ENCODE measurements at regions not wholly inside any gene's neighbourhood (a gene's known extent, or its start where the extent isn't known, plus 50 kb on each side); places are given as distances from the start of the nearest gene placed in this dataset.

DNA sequence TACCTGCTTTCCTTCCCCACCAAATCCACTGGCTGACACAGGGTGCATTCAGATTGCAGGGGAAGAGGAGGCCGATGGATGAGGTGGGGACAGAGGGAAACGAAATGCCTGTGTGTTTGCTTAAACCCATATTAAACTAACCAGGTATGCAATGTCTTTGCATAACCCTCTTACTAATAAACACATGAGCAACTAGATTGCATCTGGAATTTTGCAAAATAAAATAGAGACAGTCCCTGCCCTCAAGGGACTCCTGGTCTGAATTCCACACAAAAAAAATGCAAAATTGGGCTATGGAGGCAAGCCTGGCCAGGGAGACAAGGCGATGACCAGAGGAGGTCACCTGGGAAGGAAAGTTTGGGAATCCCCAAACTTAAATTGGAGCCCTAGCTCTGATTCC, 202.9 kb downstream of the ACTL7B start:
- TF ChIP-seq CTCF (IDR thresholded peaks at IDR 0.05; ENCODE audit: extremely low read depth, missing control alignments) = no peak
- no peak for DNase-seq (ENCODE audit: low spot score)

- DNase-seq (ENCODE audit: low spot score) = no peak
- TF ChIP-seq CTCF (IDR thresholded peaks at IDR 0.05; ENCODE audit: extremely low read depth, missing control alignments) = no peak
Measured at GRCh38 chr9:108650826-108651225, 205.0 kb downstream of the ACTL7B start.

DNA sequence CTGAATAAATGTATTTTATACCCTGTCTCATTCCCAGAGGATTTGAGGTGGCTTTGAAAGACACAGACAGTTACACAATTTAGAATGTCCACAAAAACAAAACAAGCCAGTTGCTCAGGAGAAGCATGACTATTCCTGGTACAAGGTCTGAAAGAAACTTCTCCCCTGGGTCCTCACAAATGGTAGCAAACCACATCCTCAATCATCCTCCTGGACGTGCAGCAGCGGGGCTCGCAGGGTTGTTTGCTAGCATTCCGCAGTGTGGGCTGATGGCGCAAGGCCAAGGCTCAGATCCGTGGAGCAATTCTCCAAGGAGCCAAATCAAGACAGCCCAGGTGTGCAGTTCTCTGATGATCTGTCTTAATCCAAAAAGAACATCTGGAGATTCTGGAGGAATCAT, 210.3 kb downstream of the ACTL7B start:
- DNase-seq (ENCODE audit: low spot score) = no peak
- no peak for TF ChIP-seq CTCF (IDR thresholded peaks at IDR 0.05; ENCODE audit: extremely low read depth, missing control alignments)

- DNase-seq (ENCODE audit: low spot score) = no peak
- no peak for TF ChIP-seq CTCF (IDR thresholded peaks at IDR 0.05; ENCODE audit: extremely low read depth, missing control alignments)
Measured at GRCh38 chr9:108643731-108644510, 211.9 kb downstream of the ACTL7B start.

- no peak for DNase-seq (ENCODE audit: low spot score)
- no peak for TF ChIP-seq CTCF (IDR thresholded peaks at IDR 0.05; ENCODE audit: extremely low read depth, missing control alignments)
Measured at GRCh38 chr9:108642871-108643270, 212.9 kb downstream of the ACTL7B start.

- no peak for TF ChIP-seq CTCF (IDR thresholded peaks at IDR 0.05; ENCODE audit: extremely low read depth, missing control alignments)
- DNase-seq (ENCODE audit: low spot score) = no peak
Measured at GRCh38 chr9:108640230-108640629, 215.6 kb downstream of the ACTL7B start.

DNA sequence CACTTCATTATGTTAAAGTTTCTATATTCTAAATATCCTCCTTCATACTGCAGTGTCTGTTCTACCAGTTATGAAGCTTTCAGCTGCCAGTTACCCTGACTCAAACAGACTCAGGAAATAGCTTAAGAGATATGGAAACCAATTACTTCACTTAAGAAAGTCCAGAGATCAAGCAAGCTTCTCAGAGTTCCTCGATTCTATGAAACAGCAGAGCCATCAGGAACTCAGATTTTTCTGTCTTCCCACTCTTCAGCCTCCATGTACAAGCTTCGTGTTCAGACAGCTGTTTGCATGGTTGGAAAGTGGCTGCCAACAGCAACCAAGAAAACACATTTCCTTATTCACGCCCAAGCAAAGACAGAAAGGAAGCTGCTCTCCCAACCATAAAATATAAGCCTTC, 216.1 kb downstream of the ACTL7B start:
- no peak for DNase-seq (ENCODE audit: low spot score)
- TF ChIP-seq CTCF (IDR thresholded peaks at IDR 0.05; ENCODE audit: extremely low read depth, missing control alignments) = no peak
